GM12874 (cell line): ENCODE measurements at regions not wholly inside any gene's neighbourhood (a gene's known extent, or its start where the extent isn't known, plus 50 kb on each side); places are given as distances from the start of the nearest gene placed in this dataset.

Experiments
- CTCF ChIP-seq: IDR thresholded peaks from 2 replicates; pipeline ENCODE4 v1.5.1; 2011; ENCODE audit warnings: low read depth, mild to moderate bottlenecking, control low read depth, low read length, moderate library complexity; ENCODE audit not compliant: insufficient read depth

DNA sequence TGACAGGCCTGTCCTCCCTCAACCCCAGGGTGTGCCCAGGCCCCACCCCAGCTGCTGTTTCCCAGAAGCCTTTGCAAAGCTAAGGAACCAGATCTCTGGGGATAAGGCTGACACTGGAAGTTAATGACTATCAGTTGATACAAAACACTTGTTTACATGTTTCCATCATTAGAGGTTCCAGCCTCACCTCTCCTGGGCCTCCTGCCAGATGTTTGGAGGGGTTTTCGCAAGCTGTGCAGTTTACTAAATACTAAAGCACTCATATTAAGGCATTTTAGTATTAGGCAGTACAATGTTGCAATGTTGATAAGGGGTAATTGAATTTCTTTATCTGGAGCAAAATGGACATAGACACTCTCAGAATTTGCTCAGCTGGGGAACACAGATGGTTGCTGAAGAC lies 218.7 kb downstream of the INSC start:
- TF ChIP-seq CTCF: no peak

DNA sequence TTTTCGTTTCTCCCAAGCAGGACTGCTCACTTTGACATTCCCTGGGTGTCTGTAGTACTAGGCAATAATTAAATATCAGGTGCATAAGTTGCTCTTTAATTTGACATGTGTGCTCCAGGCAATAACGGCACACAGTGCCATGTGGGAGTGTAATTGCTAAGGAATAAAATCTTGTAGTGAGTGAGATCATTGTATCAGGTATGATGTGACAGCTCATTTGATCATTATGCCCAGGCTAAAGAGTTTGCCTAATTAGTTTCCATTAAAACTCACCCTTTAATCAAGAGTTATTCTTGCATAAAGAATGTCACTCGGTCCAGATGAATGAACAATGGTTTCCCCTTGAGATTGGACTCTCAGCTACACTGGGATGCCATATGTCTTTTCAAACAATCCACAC lies 220.0 kb downstream of the INSC start:
- no peak for TF ChIP-seq CTCF

GRCh38 chr11:15336021-15336420 lies 221.3 kb downstream of the INSC start:
- no peak for TF ChIP-seq CTCF

- no peak for TF ChIP-seq CTCF
Observed at GRCh38 chr11:15339302-15339701, 224.6 kb downstream of the INSC start.

GRCh38 chr11:15341587-15341986 lies 226.9 kb downstream of the INSC start:
- TF ChIP-seq CTCF: no peak

DNA sequence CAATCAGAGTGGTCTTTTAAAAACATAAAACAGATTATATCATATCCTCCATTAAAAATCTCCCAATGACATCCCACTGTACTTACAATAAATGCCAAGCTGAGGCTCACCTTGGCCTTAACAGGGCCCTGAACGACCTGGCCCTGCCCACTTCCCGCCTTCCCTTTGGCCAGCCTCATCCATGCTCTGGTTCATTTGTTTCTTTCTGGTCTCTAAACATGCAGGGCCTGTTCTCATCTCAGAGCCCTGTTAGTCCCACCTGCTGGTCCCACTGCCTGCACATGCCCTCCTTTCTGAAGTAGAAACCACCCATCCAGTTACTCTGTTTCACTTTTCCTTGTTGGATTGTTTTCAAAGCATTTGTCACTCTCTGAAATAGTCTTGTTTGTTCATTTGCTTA lies 227.4 kb downstream of the INSC start:
- TF ChIP-seq CTCF: no peak

- TF ChIP-seq CTCF: no peak
Observed at GRCh38 chr11:15346907-15347306, 232.2 kb downstream of the INSC start.
